Stomach (tissue), 8 donors: ENCODE measurements at regions not wholly inside any gene's neighbourhood (a gene's known extent, or its start where the extent isn't known, plus 50 kb on each side); places are given as distances from the start of the nearest gene placed in this dataset.

Experiments used
- DNase-seq, 2 donors: peaks; one replicate each; pipeline versions ENCODE4 v3.0.0 to v3.0.0-alpha.2; 2013 to 2019
- H3K27ac ChIP-seq, 5 donors: fragments of 200-600 bp in 4 of 5; sonication (generic) in 4 of 5; one replicate each; pipeline ENCODE4 v1.5.1; 2013 to 2019; ENCODE audit warnings: mild to moderate bottlenecking in 1 of 5, moderate library complexity in 1 of 5
- H3K27me3 ChIP-seq, 3 donors: fragments of 200-600 bp; sonication (generic); one replicate each; pipeline ENCODE4 v1.5.1; 2017 to 2019; ENCODE audit warnings: mixed run types in 1 of 3
- H3K36me3 ChIP-seq, 4 donors: fragments of 200-600 bp; sonication (generic); 1 replicate in 3 of 4; 2 replicates in 1 of 4; pipeline ENCODE4 v1.5.1; 2016 to 2019
- H3K4me1 ChIP-seq, 4 donors: fragments of 200-600 bp; sonication (generic); one replicate each; pipeline ENCODE4 v1.5.1; 2016 to 2019
- H3K4me3 ChIP-seq, 4 donors: fragments of 200-600 bp; sonication (generic) in 3 of 4; one replicate each; pipeline ENCODE4 v1.5.1; 2016 to 2019; ENCODE audit warnings: mild to moderate bottlenecking in 1 of 4
- H3K9me3 ChIP-seq, 4 donors: fragments of 200-600 bp; sonication (generic); one replicate each; pipeline ENCODE4 v1.5.1; 2016 to 2019
- EP300 ChIP-seq: sonication (generic); formaldehyde crosslinking; IDR thresholded peaks from one replicate; pipeline ENCODE4 v1.6.1; 2017; ENCODE audit warnings: antibody characterized with exemption
- POLR2A ChIP-seq, 4 donors: fragments of 450-650 bp; IDR thresholded peaks; one replicate each; pipeline ENCODE4 v1.6.1; 2016; ENCODE audit warnings: antibody characterized with exemption in 4 of 4, control low read depth in 2 of 4, mild to moderate bottlenecking in 1 of 4, moderate library complexity in 1 of 4
- POLR2AphosphoS5 ChIP-seq, 3 donors: sonication (generic); formaldehyde crosslinking; IDR thresholded peaks; one replicate each; pipeline ENCODE4 v1.6.1; 2016; ENCODE audit warnings: antibody characterized with exemption in 3 of 3
- WGBS, 5 donors: extraction: QIAGEN DNeasy Blood & Tissue Kit in 3 of 5; methylation state at CpG; one replicate each; pipeline versions ENCODE4 v1.1.5 to v1.1.7; 2013 to 2018; 5-methylcytosine and 5-hydroxymethylcytosine counted together
- intact Hi-C: fragments of 100-400 bp; cut with DNase I; formaldehyde crosslinking; loops from one replicate; pipeline ENCODE4 v1.15.1; 2023; ENCODE audit warnings: low total_unique reads
- TF ChIP-seq, protein P1 (sequence below), 7 experiments: fragments of 450-650 bp in 4 of 7; fragments of 200-600 bp in 3 of 7; sonication (generic) in 3 of 7; IDR thresholded peaks; one replicate each; pipeline ENCODE4 v1.5.1; 2016 to 2019; ENCODE audit warnings: antibody characterized with exemption in 7 of 7, control low read depth in 2 of 7, mild to moderate bottlenecking in 1 of 7
- donor health status: healthy with polysubstance abuse.
- donor health status: Bipolar disorder and iron deficiency.
- donor health status: healthy.

DNA sequence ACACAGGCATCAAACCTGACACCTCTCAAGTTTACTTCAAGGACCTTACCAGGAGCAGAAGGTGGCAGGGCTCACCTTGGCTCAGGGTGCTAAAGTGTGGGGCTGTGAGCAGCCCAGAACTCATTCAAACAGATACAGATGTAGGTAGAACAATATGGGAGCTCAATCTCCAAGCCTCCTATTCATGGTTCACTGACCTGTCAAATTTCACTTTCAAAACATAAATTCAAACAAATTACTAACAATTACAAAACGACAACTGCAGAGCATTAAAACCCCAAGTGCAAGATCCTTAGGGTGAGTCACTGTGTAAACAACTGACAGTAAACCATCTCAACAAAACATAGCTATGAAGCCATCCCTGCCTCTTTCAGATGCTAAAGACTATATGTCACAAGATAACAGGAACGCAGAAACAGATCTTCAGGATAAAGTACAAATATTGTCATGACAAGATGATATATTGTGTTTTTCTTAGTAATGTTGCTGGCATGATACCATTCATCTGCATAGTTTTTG is 303.5 kb upstream of the ANO3 start:
- Histone ChIP-seq H3K27ac (no peak overlapping the region), H3K27me3 (no peaks in the 10 kb centered on the region), H3K4me1 (no peaks in the 10 kb centered on the region), H3K36me3 (no peaks in the 10 kb centered on the region), H3K4me3 (no peak overlapping the region), H3K9me3 (no peaks in the 10 kb centered on the region)
- TF ChIP-seq POLR2A (IDR thresholded peaks at IDR 0.05), result no peak
- DNase-seq, result no peak
- intact Hi-C loops, result no loop called here
- 39 to 58% (median 42%) methylated on average over 2 of the region's 2 CpGs for WGBS, 5 donors

- TF ChIP-seq, protein P1, sequence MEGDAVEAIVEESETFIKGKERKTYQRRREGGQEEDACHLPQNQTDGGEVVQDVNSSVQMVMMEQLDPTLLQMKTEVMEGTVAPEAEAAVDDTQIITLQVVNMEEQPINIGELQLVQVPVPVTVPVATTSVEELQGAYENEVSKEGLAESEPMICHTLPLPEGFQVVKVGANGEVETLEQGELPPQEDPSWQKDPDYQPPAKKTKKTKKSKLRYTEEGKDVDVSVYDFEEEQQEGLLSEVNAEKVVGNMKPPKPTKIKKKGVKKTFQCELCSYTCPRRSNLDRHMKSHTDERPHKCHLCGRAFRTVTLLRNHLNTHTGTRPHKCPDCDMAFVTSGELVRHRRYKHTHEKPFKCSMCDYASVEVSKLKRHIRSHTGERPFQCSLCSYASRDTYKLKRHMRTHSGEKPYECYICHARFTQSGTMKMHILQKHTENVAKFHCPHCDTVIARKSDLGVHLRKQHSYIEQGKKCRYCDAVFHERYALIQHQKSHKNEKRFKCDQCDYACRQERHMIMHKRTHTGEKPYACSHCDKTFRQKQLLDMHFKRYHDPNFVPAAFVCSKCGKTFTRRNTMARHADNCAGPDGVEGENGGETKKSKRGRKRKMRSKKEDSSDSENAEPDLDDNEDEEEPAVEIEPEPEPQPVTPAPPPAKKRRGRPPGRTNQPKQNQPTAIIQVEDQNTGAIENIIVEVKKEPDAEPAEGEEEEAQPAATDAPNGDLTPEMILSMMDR (IDR thresholded peaks at IDR 0.05), result no peak
- TF ChIP-seq POLR2A (IDR thresholded peaks at IDR 0.05) (no peak), EP300 (no peak)
- H3K4me3 ChIP-seq, result no peak overlapping the region
- no peaks in the 10 kb centered on the region for H3K9me3 ChIP-seq
- H3K36me3 ChIP-seq, result no peaks in the 10 kb centered on the region
- intact Hi-C loops, result no loop called here
- no peaks in the 10 kb centered on the region for H3K27me3 ChIP-seq
- no peak overlapping the region for H3K27ac ChIP-seq
- no peak for DNase-seq
- 78 to 88% (median 78%) methylated on average over 3 of the region's 3 CpGs for WGBS, 5 donors
- H3K4me1 ChIP-seq, result no peaks in the 10 kb centered on the region
Measured at GRCh38 chr11:26030399-26030798, 301.5 kb upstream of the ANO3 start.

DNA sequence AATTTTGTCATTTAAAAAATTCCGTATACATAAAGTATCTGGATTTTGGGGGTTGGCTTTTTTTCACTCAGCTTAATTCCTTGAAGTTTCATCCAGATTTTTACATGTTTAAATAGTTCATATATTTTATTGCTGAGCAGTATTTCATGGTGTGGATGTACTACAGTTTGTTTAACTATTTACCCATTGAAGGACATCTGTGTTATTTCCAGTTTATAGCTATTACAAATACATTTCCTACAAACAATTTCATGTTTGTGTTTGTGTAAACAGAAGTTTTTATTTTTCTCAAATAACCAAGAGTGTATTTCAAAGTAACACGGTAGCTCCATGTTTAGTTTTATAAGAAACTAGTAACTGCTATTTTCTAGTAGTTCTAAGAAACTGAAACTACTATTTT is 299.7 kb upstream of the ANO3 start:
- no peaks in the 10 kb centered on the region for H3K4me1 ChIP-seq
- no peaks in the 10 kb centered on the region for H3K27me3 ChIP-seq
- no peaks in the 10 kb centered on the region for H3K9me3 ChIP-seq
- no peak for DNase-seq
- no peaks in the 10 kb centered on the region for H3K36me3 ChIP-seq
- intact Hi-C loops, result no loop called here
- 28 to 41% (median 31%) methylated on average over 2 of the region's 2 CpGs for WGBS, 5 donors
- TF ChIP-seq POLR2A (IDR thresholded peaks at IDR 0.05), result no peak
- TF ChIP-seq POLR2AphosphoS5 (IDR thresholded peaks at IDR 0.05), result no peak
- no peak for TF ChIP-seq EP300
- TF ChIP-seq, protein P1 (IDR thresholded peaks at IDR 0.05), result no peak
- no peak overlapping the region for H3K4me3 ChIP-seq
- H3K27ac ChIP-seq, result no peak overlapping the region

GRCh38 chr11:26035696-26036095 is 296.2 kb upstream of the ANO3 start:
- no peak overlapping the region for H3K27ac ChIP-seq
- H3K4me3 ChIP-seq, result no peak overlapping the region
- no peaks in the 10 kb centered on the region for H3K4me1 ChIP-seq
- no peaks in the 10 kb centered on the region for H3K9me3 ChIP-seq
- DNase-seq, result no peak
- H3K27me3 ChIP-seq, result no peaks in the 10 kb centered on the region
- 71 to 92% (median 78%) methylated on average over 5 to 6 of the region's 6 CpGs for WGBS, 5 donors
- H3K36me3 ChIP-seq, result no peaks in the 10 kb centered on the region
- TF ChIP-seq POLR2AphosphoS5 (IDR thresholded peaks at IDR 0.05) (no peak), EP300 (no peak), POLR2A (IDR thresholded peaks at IDR 0.05) (no peak)
- TF ChIP-seq, protein P1 (IDR thresholded peaks at IDR 0.05), result no peak
- intact Hi-C loops, result no loop called here

DNA sequence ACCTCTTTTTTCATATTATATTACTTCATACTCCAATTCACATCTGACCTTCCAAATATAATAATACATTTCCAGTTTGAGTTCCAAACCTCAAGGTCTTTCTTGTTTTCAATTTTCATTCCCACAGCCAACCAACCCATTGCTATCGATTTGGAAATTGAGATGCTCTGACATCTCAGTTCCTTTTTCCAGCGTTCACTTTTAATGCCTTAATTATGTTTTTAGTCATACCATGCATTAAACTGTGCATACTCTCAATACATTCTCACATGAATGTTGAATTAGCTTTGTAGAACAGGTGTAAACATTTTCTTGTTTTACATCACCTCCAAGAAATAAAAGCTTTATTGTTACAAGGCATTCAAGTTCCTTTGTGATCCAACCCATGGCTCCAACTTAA is 294.2 kb upstream of the ANO3 start:
- TF ChIP-seq, protein P1 (IDR thresholded peaks at IDR 0.05), result no peak
- TF ChIP-seq EP300 (no peak), POLR2AphosphoS5 (IDR thresholded peaks at IDR 0.05) (no peak), POLR2A (IDR thresholded peaks at IDR 0.05) (no peak)
- Histone ChIP-seq H3K36me3 (no peaks in the 10 kb centered on the region), H3K9me3 (no peaks in the 10 kb centered on the region), H3K4me3 (no peak overlapping the region), H3K27ac (no peak overlapping the region), H3K4me1 (no peaks in the 10 kb centered on the region), H3K27me3 (no peaks in the 10 kb centered on the region)
- 81 to 90% (median 85%) methylated on average over 2 of the region's 2 CpGs for WGBS, 5 donors
- no peak for DNase-seq
- intact Hi-C loops, result no loop called here
